ENCODE measurements at regions not wholly inside any gene's neighbourhood (a gene's known extent, or its start where the extent isn't known, plus 50 kb on each side); places are given as distances from the start of the nearest gene placed in this dataset.

DNA sequence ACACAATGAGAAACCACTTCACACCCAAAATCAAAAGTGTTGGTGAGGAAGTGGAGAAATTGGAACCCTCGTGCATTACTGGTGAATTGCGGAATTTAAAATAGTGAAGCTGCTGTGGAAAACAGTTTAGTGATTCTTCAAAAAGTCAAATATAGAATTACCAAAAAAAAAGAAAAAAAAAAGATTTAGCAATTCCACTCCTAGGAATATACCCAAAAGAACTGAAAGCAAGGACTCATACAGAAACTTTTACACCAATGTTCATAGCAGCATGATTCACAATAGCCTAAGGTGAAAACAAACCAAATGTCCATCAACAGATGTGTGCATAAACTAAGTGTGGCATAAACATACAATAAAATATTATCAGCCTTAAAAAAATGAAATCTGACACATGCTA lies 364.3 kb upstream of the FAM241A start:
- TF ChIP-seq SP1 (IDR thresholded peaks at IDR 0.05) (no peak), FOXM1 (IDR thresholded peaks at IDR 0.05; ENCODE audit: borderline replicate concordance) (no peak), TARDBP (IDR thresholded peaks at IDR 0.05) (no peak), CTBP1 (IDR thresholded peaks at IDR 0.05; ENCODE audit: borderline replicate concordance) (no peak), FOXA1 (IDR thresholded peaks at IDR 0.05) (no peak), ZNF384 (IDR thresholded peaks at IDR 0.05) (no peak), FOXK2 (IDR thresholded peaks at IDR 0.05) (no peak), LEF1 (IDR thresholded peaks at IDR 0.05; ENCODE audit: borderline replicate concordance) (no peak), SUZ12 (IDR thresholded peaks at IDR 0.05) (no peak), BHLHE40 (IDR thresholded peaks at IDR 0.05; ENCODE audit: borderline replicate concordance) (no peak), NFRKB (IDR thresholded peaks at IDR 0.05) (no peak), ELF4 (IDR thresholded peaks at IDR 0.05) (no peak), HDGF (IDR thresholded peaks at IDR 0.05; ENCODE audit: borderline replicate concordance) (no peak)
- TF ChIP-seq, protein P1, sequence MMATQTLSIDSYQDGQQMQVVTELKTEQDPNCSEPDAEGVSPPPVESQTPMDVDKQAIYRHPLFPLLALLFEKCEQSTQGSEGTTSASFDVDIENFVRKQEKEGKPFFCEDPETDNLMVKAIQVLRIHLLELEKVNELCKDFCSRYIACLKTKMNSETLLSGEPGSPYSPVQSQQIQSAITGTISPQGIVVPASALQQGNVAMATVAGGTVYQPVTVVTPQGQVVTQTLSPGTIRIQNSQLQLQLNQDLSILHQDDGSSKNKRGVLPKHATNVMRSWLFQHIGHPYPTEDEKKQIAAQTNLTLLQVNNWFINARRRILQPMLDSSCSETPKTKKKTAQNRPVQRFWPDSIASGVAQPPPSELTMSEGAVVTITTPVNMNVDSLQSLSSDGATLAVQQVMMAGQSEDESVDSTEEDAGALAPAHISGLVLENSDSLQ (IDR thresholded peaks at IDR 0.05): no peak

Data from HEK293T (cell line).